ENCODE measurements at regions not wholly inside any gene's neighbourhood (a gene's known extent, or its start where the extent isn't known, plus 50 kb on each side); places are given as distances from the start of the nearest gene placed in this dataset.

GRCh38 chr13:64371461-64371860 is 2858.7 kb downstream of the PCDH9 start:
- WGBS, 2 donors (ENCODE audit: low coverage in 1 of 2) = no CpG with 5 or more reads among the region's 2 CpGs
- no peak for ATAC-seq
- Histone ChIP-seq H3K27ac (no peak overlapping the region), H3K9me3 (no peaks in the 10 kb centered on the region), H3K4me3 (no peak overlapping the region), H3K27me3 (no peaks in the 10 kb centered on the region), H3K4me1 (no peaks in the 10 kb centered on the region), H3K36me3 (no peaks in the 10 kb centered on the region)
- TF ChIP-seq CTCF (IDR thresholded peaks at IDR 0.05) = no peak
- no peak for TF ChIP-seq POLR2AphosphoS5 (IDR thresholded peaks at IDR 0.05)
- TF ChIP-seq EP300 (IDR thresholded peaks at IDR 0.05) = no peak
- TF ChIP-seq POLR2A (IDR thresholded peaks at IDR 0.05) = no peak

- TF ChIP-seq CTCF (IDR thresholded peaks at IDR 0.05) (no peak), POLR2A (IDR thresholded peaks at IDR 0.05) (no peak), POLR2AphosphoS5 (IDR thresholded peaks at IDR 0.05) (no peak), EP300 (IDR thresholded peaks at IDR 0.05) (no peak)
- no peak overlapping the region for H3K4me3 ChIP-seq
- no peaks in the 10 kb centered on the region for H3K9me3 ChIP-seq
- ATAC-seq = no peak
- no peaks in the 10 kb centered on the region for H3K36me3 ChIP-seq
- H3K4me1 ChIP-seq = no peaks in the 10 kb centered on the region
- H3K27me3 ChIP-seq = no peaks in the 10 kb centered on the region
- no peak overlapping the region for H3K27ac ChIP-seq
Measured at GRCh38 chr13:64371045-64371444, 2859.1 kb downstream of the PCDH9 start.

- no peaks in the 10 kb centered on the region for H3K4me1 ChIP-seq
- H3K27ac ChIP-seq = no peak overlapping the region
- TF ChIP-seq CTCF (IDR thresholded peaks at IDR 0.05) (no peak), POLR2AphosphoS5 (IDR thresholded peaks at IDR 0.05) (no peak), POLR2A (IDR thresholded peaks at IDR 0.05) (no peak), EP300 (IDR thresholded peaks at IDR 0.05) (no peak)
- no peaks in the 10 kb centered on the region for H3K9me3 ChIP-seq
- H3K36me3 ChIP-seq = no peaks in the 10 kb centered on the region
- no peaks in the 10 kb centered on the region for H3K27me3 ChIP-seq
- 83 to 90% methylated on average over 5 of the region's 5 CpGs for WGBS, 2 donors (ENCODE audit: low coverage in 1 of 2)
- H3K4me3 ChIP-seq = no peak overlapping the region
- ATAC-seq = no peak
Measured at GRCh38 chr13:64369121-64369520, 2861.0 kb downstream of the PCDH9 start.

GRCh38 chr13:64362564-64362963 is 2867.6 kb downstream of the PCDH9 start:
- TF ChIP-seq EP300 (IDR thresholded peaks at IDR 0.05) (no peak), POLR2A (IDR thresholded peaks at IDR 0.05) (no peak), CTCF (IDR thresholded peaks at IDR 0.05) (no peak)
- 88 to 100% methylated on average over 1 to 2 of the region's 2 CpGs for WGBS, 2 donors (ENCODE audit: low coverage in 1 of 2)
- no peaks in the 10 kb centered on the region for H3K4me1 ChIP-seq
- ATAC-seq = no peak
- no peaks in the 10 kb centered on the region for H3K9me3 ChIP-seq
- no peaks in the 10 kb centered on the region for H3K27me3 ChIP-seq
- H3K4me3 ChIP-seq = no peak overlapping the region
- no peak overlapping the region for H3K27ac ChIP-seq
- H3K36me3 ChIP-seq = no peaks in the 10 kb centered on the region

- WGBS, 2 donors (ENCODE audit: low coverage in 1 of 2) = 24 to 30% methylated on average over 2 of the region's 2 CpGs
- H3K27me3 ChIP-seq = no peaks in the 10 kb centered on the region
- ATAC-seq = no peak
- H3K27ac ChIP-seq = no peak overlapping the region
- H3K4me3 ChIP-seq = no peak overlapping the region
- no peaks in the 10 kb centered on the region for H3K9me3 ChIP-seq
- no peak for TF ChIP-seq POLR2A (IDR thresholded peaks at IDR 0.05)
- TF ChIP-seq EP300 (IDR thresholded peaks at IDR 0.05) = no peak
- TF ChIP-seq POLR2AphosphoS5 (IDR thresholded peaks at IDR 0.05) = no peak
- TF ChIP-seq CTCF (IDR thresholded peaks at IDR 0.05) = no peak
- no peaks in the 10 kb centered on the region for H3K4me1 ChIP-seq
- H3K36me3 ChIP-seq = no peaks in the 10 kb centered on the region
Measured at GRCh38 chr13:64347664-64348063, 2882.5 kb downstream of the PCDH9 start.

Measured in gastroesophageal sphincter (tissue), 4 donors.